Upper lobe of left lung (tissue), 6 donors: ENCODE measurements at regions not wholly inside any gene's neighbourhood (a gene's known extent, or its start where the extent isn't known, plus 50 kb on each side); places are given as distances from the start of the nearest gene placed in this dataset.
A peak's percentile ranks its signal among the peaks of the same experiment; 100 is the strongest.

ENCODE experiments used
- ATAC-seq, 2 donors: fragments of 200-7000 bp; cut with Tn5 transposase; one replicate each; pipeline ENCODE4 v1.9.1; 2022; ENCODE audit warnings: mild to moderate bottlenecking in 2 of 2, moderate library complexity in 2 of 2; ENCODE audit not compliant: low FRiP score in 2 of 2
- DNase-seq, 2 donors: peaks; one replicate each; pipeline ENCODE4 v3.0.0-alpha.2; 2019 to 2020
- H3K27ac ChIP-seq, 4 donors: fragments of 200-600 bp; sonication (generic); one replicate each; pipeline ENCODE4 v1.5.1; 2016 to 2019
- H3K27me3 ChIP-seq, 4 donors: fragments of 200-600 bp; sonication (generic); one replicate each; pipeline ENCODE4 v1.5.1; 2017 to 2019
- H3K36me3 ChIP-seq, 4 donors: fragments of 200-600 bp; sonication (generic); one replicate each; pipeline ENCODE4 v1.5.1; 2016 to 2019
- H3K4me1 ChIP-seq, 4 donors: fragments of 200-600 bp; sonication (generic); one replicate each; pipeline ENCODE4 v1.5.1; 2018 to 2019
- H3K4me3 ChIP-seq, 4 donors: fragments of 200-600 bp; sonication (generic); one replicate each; pipeline ENCODE4 v1.5.1; 2017 to 2019; ENCODE audit warnings: mild to moderate bottlenecking in 2 of 4, moderate library complexity in 1 of 4
- H3K9me3 ChIP-seq, 4 donors: fragments of 200-600 bp; sonication (generic); one replicate each; pipeline ENCODE4 v1.5.1; 2018 to 2019
- CTCF ChIP-seq, 6 experiments: fragments of 450-650 bp in 4 of 6; fragments of 200-600 bp in 2 of 6; sonication (generic) in 2 of 6; IDR thresholded peaks; one replicate each; pipeline ENCODE4 v1.5.1; 2016 to 2019; ENCODE audit warnings: antibody characterized with exemption in 6 of 6
- EP300 ChIP-seq, 4 donors: sonication (generic); formaldehyde crosslinking; IDR thresholded peaks; one replicate each; pipeline ENCODE4 v1.5.1; 2017; ENCODE audit warnings: antibody characterized with exemption in 4 of 4, control low read depth in 2 of 4
- POLR2A ChIP-seq, 4 donors: fragments of 450-650 bp; IDR thresholded peaks; one replicate each; pipeline ENCODE4 v1.5.1; 2016 to 2017; ENCODE audit warnings: antibody characterized with exemption in 4 of 4, mild to moderate bottlenecking in 2 of 4
- POLR2AphosphoS5 ChIP-seq, 2 donors: sonication (generic); formaldehyde crosslinking; IDR thresholded peaks; one replicate each; pipeline ENCODE4 v1.5.1; 2017; ENCODE audit warnings: antibody characterized with exemption in 2 of 2
- WGBS, 2 donors: methylation state at CpG; one replicate each; pipeline ENCODE4 v1.1.5; 2017 to 2018; 5-methylcytosine and 5-hydroxymethylcytosine counted together
- donor health status: DM: no; HTN: no; CAD: no; lungs with moderate emphysema.
- donor health status: DM: no; HTN: yes; CAD: no; lungs with severe emphysema.

- Histone ChIP-seq H3K9me3 (no peaks in the 10 kb centered on the region), H3K27ac (peak overlapping the region in 3 of 4 donors; percentile 15 to 75 (median 37)), H3K4me1 (peaks cover 7 to 25% (median 19%) of the 10 kb centered on the region in 4 donors), H3K27me3 (no peaks in the 10 kb centered on the region), H3K4me3 (peak overlapping the region in 1 of 4 donors; percentile 2), H3K36me3 (no peaks in the 10 kb centered on the region)
- 52 to 69% methylated on average over 12 of the region's 12 CpGs for WGBS, 2 donors
- DNase-seq, result peak in 1 of 2 donors; percentile 82
- peak; percentile 35 to 80 for ATAC-seq
- TF ChIP-seq EP300 (IDR thresholded peaks at IDR 0.05) (peak in 2 of 4 donors; percentile 62 to 86), CTCF (IDR thresholded peaks at IDR 0.05) (no peak), POLR2A (IDR thresholded peaks at IDR 0.05) (no peak), POLR2AphosphoS5 (IDR thresholded peaks at IDR 0.05) (peak in 1 of 2 donors; percentile 54)
These were observed 138.5 kb upstream of the HES1 start for GRCh38 chr3:193997228-193998122.

- Histone ChIP-seq H3K4me3 (no peak overlapping the region), H3K27ac (peak overlapping the region in 2 of 4 donors; percentile 36 to 75), H3K4me1 (peaks cover 11 to 31% (median 25%) of the 10 kb centered on the region in 4 donors), H3K27me3 (no peaks in the 10 kb centered on the region), H3K36me3 (no peaks in the 10 kb centered on the region), H3K9me3 (no peaks in the 10 kb centered on the region)
- no peak for ATAC-seq
- TF ChIP-seq POLR2AphosphoS5 (IDR thresholded peaks at IDR 0.05), result peak in 1 of 2 donors; percentile 18
- no peak for TF ChIP-seq EP300 (IDR thresholded peaks at IDR 0.05)
- no peak for TF ChIP-seq CTCF (IDR thresholded peaks at IDR 0.05)
- 46 to 60% methylated on average over 1 of the region's 1 CpG for WGBS, 2 donors
- DNase-seq, result no peak
These were observed 137.9 kb upstream of the HES1 start for GRCh38 chr3:193998123-193998448.

GRCh38 chr3:193998628-193999195, 137.2 kb upstream of the HES1 start:
- TF ChIP-seq POLR2AphosphoS5 (IDR thresholded peaks at IDR 0.05) (no peak), CTCF (IDR thresholded peaks at IDR 0.05) (no peak), POLR2A (IDR thresholded peaks at IDR 0.05) (no peak), EP300 (IDR thresholded peaks at IDR 0.05) (no peak)
- Histone ChIP-seq H3K27me3 (no peaks in the 10 kb centered on the region), H3K36me3 (no peaks in the 10 kb centered on the region), H3K4me3 (no peak overlapping the region), H3K4me1 (peaks cover 14 to 37% (median 28%) of the 10 kb centered on the region in 4 donors), H3K9me3 (no peaks in the 10 kb centered on the region), H3K27ac (peak overlapping the region in 3 of 4 donors; percentile 36 to 75 (median 48))
- DNase-seq (no peak), ATAC-seq (no peak)
- 78 to 89% methylated on average over 12 of the region's 12 CpGs for WGBS, 2 donors

GRCh38 chr3:194000100-194000499, 135.8 kb upstream of the HES1 start:
- no peak for ATAC-seq

More at GRCh38 chr3:194000100-194000499, 135.8 kb upstream of the HES1 start:
- 84 to 93% methylated on average over 3 to 4 of the region's 4 CpGs for WGBS, 2 donors
- Histone ChIP-seq H3K27me3 (no peaks in the 10 kb centered on the region), H3K27ac (no peak overlapping the region), H3K4me1 (peaks cover 27 to 50% (median 42%) of the 10 kb centered on the region in 4 donors), H3K4me3 (no peak overlapping the region), H3K36me3 (no peaks in the 10 kb centered on the region), H3K9me3 (no peaks in the 10 kb centered on the region)
- no peak for TF ChIP-seq CTCF (IDR thresholded peaks at IDR 0.05)
- no peak for TF ChIP-seq POLR2AphosphoS5 (IDR thresholded peaks at IDR 0.05)
- no peak for TF ChIP-seq EP300 (IDR thresholded peaks at IDR 0.05)
- no peak for TF ChIP-seq POLR2A (IDR thresholded peaks at IDR 0.05)
- no peak for DNase-seq
